IMR-90 (cell line): ENCODE measurements at regions not wholly inside any gene's neighbourhood (a gene's known extent, or its start where the extent isn't known, plus 50 kb on each side); places are given as distances from the start of the nearest gene placed in this dataset.
A peak's percentile ranks its signal among the peaks of the same experiment; 100 is the strongest.

ENCODE experiments used
- ATAC-seq: fragments of 200-7000 bp; cut with Tn5 transposase; 2 replicates; pipeline ENCODE4 v1.9.1; 2020; ENCODE audit warnings: low read depth, mild to moderate bottlenecking, moderate library complexity
- BruUV-seq: library from RNA; stranded (reverse); fragments of 400-500 nt; replicated peaks from 2 replicates; lab custom pipeline; 2021; lab: Mats Ljungman, UMichigan
- CTCF ChIA-PET: fragments of 300-600 bp; formaldehyde crosslinking; extraction: SDS; loops from one replicate; lab custom pipeline; 2021; ENCODE audit warnings: antibody characterized with exemption; lab: Yijun Ruan, JAX
- POLR2A ChIA-PET: fragments of 300-600 bp; sonication (Branson Sonifier 250); formaldehyde crosslinking; loops from one replicate; lab custom pipeline; 2022; ENCODE audit warnings: antibody characterized with exemption; ENCODE audit not compliant: unreplicated experiment; lab: Charles Lee
- DNase-seq: peaks from one replicate; pipeline ENCODE4 v3.0.0; 2013
- H2AFZ ChIP-seq: replicated peaks from 2 replicates; pipeline ENCODE3; 2013; ENCODE audit warnings: low read length, mild to moderate bottlenecking; ENCODE audit not compliant: poor library complexity
- H2AK5ac ChIP-seq: 2 replicates; pipeline ENCODE4 v1.6.1; 2013; ENCODE audit warnings: low read depth, low read length, inconsistent platforms
- H2AK9ac ChIP-seq: replicated peaks from 2 replicates; pipeline ENCODE3; 2013; ENCODE audit warnings: mild to moderate bottlenecking, low read depth, low read length, moderate library complexity; ENCODE audit not compliant: poor library complexity
- H2BK120ac ChIP-seq: 2 replicates; pipeline ENCODE4 v1.6.1; 2013; ENCODE audit warnings: low read depth, low read length, inconsistent platforms
- H2BK15ac ChIP-seq: 3 replicates; pipeline ENCODE4 v1.6.1; 2013; ENCODE audit warnings: low read depth, low read length, inconsistent platforms
- H2BK20ac ChIP-seq: 2 replicates; pipeline ENCODE4 v1.6.1; 2013; ENCODE audit warnings: low read depth, mild to moderate bottlenecking, inconsistent platforms, low read length, moderate library complexity
- H2BK5ac ChIP-seq: 2 replicates; pipeline ENCODE4 v1.6.1; 2013; ENCODE audit warnings: mild to moderate bottlenecking, low read depth, low read length, inconsistent platforms; ENCODE audit not compliant: poor library complexity, severe bottlenecking
- H3K14ac ChIP-seq: replicated peaks from 2 replicates; pipeline ENCODE4 v1.6.1; 2013; ENCODE audit warnings: low read depth, low read length, inconsistent platforms
- H3K18ac ChIP-seq: 2 replicates; pipeline ENCODE4 v1.6.1; 2013; ENCODE audit warnings: low read depth, low read length, control low read depth
- H3K23ac ChIP-seq: 2 replicates; pipeline ENCODE4 v1.6.1; 2013; ENCODE audit warnings: low read depth, low read length, inconsistent platforms
- H3K27ac ChIP-seq: 2 replicates; pipeline ENCODE4 v1.5.1; 2013; ENCODE audit warnings: mild to moderate bottlenecking, control low read depth, low read length; ENCODE audit not compliant: insufficient read depth
- H3K27me3 ChIP-seq: 2 replicates; pipeline ENCODE4 v1.6.1; 2013; ENCODE audit warnings: low read length; ENCODE audit not compliant: control insufficient read depth, insufficient read depth
- H3K36me3 ChIP-seq: 2 replicates; pipeline ENCODE4 v1.6.1; 2013; ENCODE audit warnings: low read length, mixed read lengths; ENCODE audit not compliant: control insufficient read depth, insufficient read depth
- H3K4ac ChIP-seq: 2 replicates; pipeline ENCODE4 v1.6.1; 2013; ENCODE audit warnings: low read depth, low read length, inconsistent platforms
- H3K4me1 ChIP-seq: 2 replicates; pipeline ENCODE4 v1.6.1; 2013; ENCODE audit warnings: low read length, mixed read lengths; ENCODE audit not compliant: control insufficient read depth, insufficient read depth
- H3K4me2 ChIP-seq: 2 replicates; pipeline ENCODE4 v1.6.1; 2013; ENCODE audit warnings: low read depth, mild to moderate bottlenecking, control low read depth, low read length, moderate library complexity
- H3K4me3 ChIP-seq: 2 replicates; pipeline ENCODE4 v1.5.1; 2013; ENCODE audit warnings: low read depth, mild to moderate bottlenecking, control low read depth, low read length, moderate library complexity; ENCODE audit not compliant: insufficient read depth
- H3K56ac ChIP-seq: 2 replicates; pipeline ENCODE4 v1.6.1; 2013; ENCODE audit warnings: low read length, inconsistent platforms; ENCODE audit not compliant: insufficient read depth; ENCODE audit errors: extremely low read depth
- H3K79me1 ChIP-seq, 2 experiments: 2 replicates each; pipeline ENCODE4 v1.6.1; 2013; ENCODE audit warnings: low read length in 2 of 2, inconsistent platforms in 1 of 2, low read depth in 1 of 2
- H3K9ac ChIP-seq: 2 replicates; pipeline ENCODE4 v1.6.1; 2013; ENCODE audit warnings: low read depth, low read length, control low read depth
- H3K9me1 ChIP-seq: 2 replicates; pipeline ENCODE4 v1.6.1; 2013; ENCODE audit warnings: low read length, inconsistent platforms; ENCODE audit not compliant: insufficient read depth
- H3K9me3 ChIP-seq: 2 replicates; pipeline ENCODE4 v1.6.1; 2013; ENCODE audit warnings: low read length; ENCODE audit not compliant: control insufficient read depth, insufficient read depth
- H4K20me1 ChIP-seq: 2 replicates; pipeline ENCODE4 v1.6.1; 2013; ENCODE audit warnings: low read length, inconsistent platforms; ENCODE audit not compliant: insufficient read depth
- H4K5ac ChIP-seq: 2 replicates; pipeline ENCODE4 v1.6.1; 2013; ENCODE audit warnings: mild to moderate bottlenecking, low read depth, low read length, control low read depth
- H4K8ac ChIP-seq, 2 experiments: 2 replicates each; pipeline ENCODE4 v1.6.1; 2013; ENCODE audit warnings: low read depth in 2 of 2, low read length in 2 of 2, control low read depth in 1 of 2, inconsistent platforms in 1 of 2
- H4K91ac ChIP-seq: 2 replicates; pipeline ENCODE4 v1.6.1; 2013; ENCODE audit warnings: low read depth, low read length, inconsistent platforms; ENCODE audit not compliant: insufficient read depth
- CEBPB ChIP-seq: IDR thresholded peaks from 2 replicates; pipeline ENCODE4 v1.6.1; 2012; ENCODE audit warnings: low read depth, low read length, improper control_type of control experiment
- MAFK ChIP-seq: IDR thresholded peaks from 2 replicates; pipeline ENCODE4 v1.6.1; 2012; ENCODE audit warnings: low read depth, low read length, improper control_type of control experiment
- MAZ ChIP-seq: IDR thresholded peaks from 2 replicates; pipeline ENCODE4 v1.6.1; 2012; ENCODE audit warnings: low read depth, mild to moderate bottlenecking, low read length, improper control_type of control experiment, moderate library complexity, borderline replicate concordance
- NFE2L2 ChIP-seq: fragments of 150-350 bp; IDR thresholded peaks from 2 replicates; pipeline ENCODE4 v1.6.1; 2016; ENCODE audit warnings: low read depth, mild to moderate bottlenecking, low read length
- POLR2A ChIP-seq: IDR thresholded peaks from 2 replicates; pipeline ENCODE4 v1.6.1; 2012; ENCODE audit warnings: mild to moderate bottlenecking, low read depth, low read length
- RAD21 ChIP-seq: IDR thresholded peaks from 2 replicates; pipeline ENCODE4 v1.6.1; 2012; ENCODE audit warnings: low read length, improper control_type of control experiment
- USF2 ChIP-seq: fragments of 150-350 bp; IDR thresholded peaks from 2 replicates; pipeline ENCODE4 v1.6.1; 2017; ENCODE audit warnings: mild to moderate bottlenecking, antibody characterized with exemption, low read length, low read depth
- WGBS, 2 experiments: methylation state at CpG; one replicate each; pipeline versions ENCODE4 v1.1.5 to v1.1.7; 2013; ENCODE audit warnings: missing lambda C conversion rate in 2 of 2; ENCODE audit not compliant: insufficient read length in 1 of 2; ENCODE audit errors: extremely low coverage in 2 of 2; 5-methylcytosine and 5-hydroxymethylcytosine counted together
- dilution Hi-C: fragments of 300-500 bp; cut with HindIII; formaldehyde crosslinking; loops from one replicate; pipeline ENCODE4 v1.14.3; 2018; ENCODE audit warnings: low sequenced_read_pairs; ENCODE audit not compliant: unreplicated experiment
- in situ Hi-C: fragments of 300-500 bp; cut with MboI; formaldehyde crosslinking; loops from 3 replicates; pipeline ENCODE4 v1.14.3; 2019; ENCODE audit warnings: low sequenced_read_pairs, inconsistent platforms, mixed read lengths
- intact Hi-C: fragments of 100-400 bp; cut with micrococcal nuclease; formaldehyde crosslinking; loops from 2 replicates; pipeline ENCODE4 v1.10.0; 2022

GRCh38 chr3:106184540-106185457, 316.0 kb upstream of the CBLB start:
- H3K9me3 ChIP-seq = no peaks in the 10 kb centered on the region
- no peak overlapping the region for H3K23ac ChIP-seq
- H4K5ac ChIP-seq = no peak overlapping the region
- no peak overlapping the region for H3K27ac ChIP-seq
- H3K36me3 ChIP-seq = no peaks in the 10 kb centered on the region
- H4K20me1 ChIP-seq = no peaks in the 10 kb centered on the region
- H3K14ac ChIP-seq = no peak overlapping the region
- no peak overlapping the region for H3K4ac ChIP-seq
- dilution Hi-C loops (no loop called here), in situ Hi-C loops (no loop called here), intact Hi-C loops (no loop called here)
- POLR2A ChIA-PET = no interaction called here
- H4K8ac ChIP-seq = no peak overlapping the region
- no peak overlapping the region for H3K4me2 ChIP-seq
- H2BK15ac ChIP-seq = no peak overlapping the region
- H2AFZ ChIP-seq = no peak overlapping the region
- H2BK5ac ChIP-seq = no peak overlapping the region
- no peaks in the 10 kb centered on the region for H3K9me1 ChIP-seq
- no peak overlapping the region for H2AK5ac ChIP-seq
- no peak overlapping the region for H2BK20ac ChIP-seq
- no TSS peak for BruUV-seq
- no peaks in the 10 kb centered on the region for H3K4me1 ChIP-seq
- CTCF ChIA-PET = interaction anchor here (0.6 to 1.6 kb wide), 2 partner anchors 18 to 21 kb away, joined by 3 to 4 read pairs; no protein-coding TSS in a partner anchor
- H3K9ac ChIP-seq = no peak overlapping the region
- H3K18ac ChIP-seq = 0 out of 2 replicates have a peak overlapping the region, but pooled peaks have one; percentile 27
- H4K91ac ChIP-seq = no peak overlapping the region
- H3K27me3 ChIP-seq = no peaks in the 10 kb centered on the region
- ATAC-seq (no peak), DNase-seq (no peak)
- TF ChIP-seq CEBPB (no peak), NFE2L2 (no peak), POLR2A (no peak), RAD21 (no peak), USF2 (no peak), MAZ (no peak), MAFK (no peak)
- no peak overlapping the region for H2AK9ac ChIP-seq
- H3K56ac ChIP-seq = no peak overlapping the region
- no peak overlapping the region for H3K4me3 ChIP-seq
- WGBS, 2 experiments = no CpG with 5 or more reads among the region's 4 CpGs
- no peak overlapping the region for H2BK120ac ChIP-seq
- H3K79me1 ChIP-seq = no peaks in the 10 kb centered on the region
